ENCODE measurements at regions not wholly inside any gene's neighbourhood (a gene's known extent, or its start where the extent isn't known, plus 50 kb on each side); places are given as distances from the start of the nearest gene placed in this dataset.

DNA sequence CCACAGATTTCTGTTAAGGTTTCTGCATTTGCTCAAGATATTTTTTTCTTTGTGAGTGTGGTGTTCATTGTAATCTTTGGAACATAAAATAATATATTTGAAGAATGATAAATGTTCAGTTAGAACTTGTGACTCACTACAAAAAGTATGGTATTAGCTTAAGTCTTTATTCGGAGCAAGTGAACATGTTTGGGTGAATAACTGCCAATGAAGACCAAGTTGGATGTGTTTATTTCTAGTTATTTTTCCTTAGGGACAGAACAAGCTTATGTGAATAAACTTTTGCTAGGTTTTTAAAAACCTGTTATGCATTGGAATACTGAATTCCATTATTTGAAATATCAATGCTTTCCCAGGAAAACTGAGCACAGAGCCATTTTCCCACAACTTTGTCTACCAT, 418.6 kb downstream of the SLCO4C1 start:
- H3K4me3 ChIP-seq = no peak overlapping the region
- no peaks in the 10 kb centered on the region for H3K9me2 ChIP-seq (ENCODE audit: insufficient read depth)
- no peaks in the 10 kb centered on the region for H3K36me3 ChIP-seq (ENCODE audit: low read depth)
- no peak overlapping the region for H3K4me2 ChIP-seq (ENCODE audit: unreplicated experiment)
- H3K4me1 ChIP-seq (ENCODE audit: insufficient read depth) = no peaks in the 10 kb centered on the region
- in situ Hi-C loops (cut with MboI) = no loop called here
- no peaks in the 10 kb centered on the region for H4K20me1 ChIP-seq (ENCODE audit: insufficient read depth)
- H3K79me2 ChIP-seq (ENCODE audit: insufficient read depth) = no peaks in the 10 kb centered on the region
- no peak overlapping the region for H3K27ac ChIP-seq
- DNase-seq = no peak
- TF ChIP-seq EZH2 (IDR thresholded peaks at IDR 0.05; ENCODE audit: insufficient read depth, poor library complexity, severe bottlenecking) (no peak), EZH2phosphoT487 (IDR thresholded peaks at IDR 0.05; ENCODE audit: insufficient read depth, low read depth) (no peak)
- no peaks in the 10 kb centered on the region for H3K27me3 ChIP-seq (replicated peaks; ENCODE audit: insufficient read depth)
- WGBS, 2 experiments (ENCODE audit: low coverage in 1 of 2, low lambda C conversion rate in 2 of 2, missing lambda C conversion rate in 2 of 2) = 23 to 35% methylated on average over 1 of the region's 1 CpG
- no peaks in the 10 kb centered on the region for H3K9me3 ChIP-seq (ENCODE audit: low read depth)
- H3F3A ChIP-seq (ENCODE audit: insufficient read depth) = no peaks in the 10 kb centered on the region
- H2AFZ ChIP-seq = no peak overlapping the region
- no peak overlapping the region for H3K9ac ChIP-seq

DNA sequence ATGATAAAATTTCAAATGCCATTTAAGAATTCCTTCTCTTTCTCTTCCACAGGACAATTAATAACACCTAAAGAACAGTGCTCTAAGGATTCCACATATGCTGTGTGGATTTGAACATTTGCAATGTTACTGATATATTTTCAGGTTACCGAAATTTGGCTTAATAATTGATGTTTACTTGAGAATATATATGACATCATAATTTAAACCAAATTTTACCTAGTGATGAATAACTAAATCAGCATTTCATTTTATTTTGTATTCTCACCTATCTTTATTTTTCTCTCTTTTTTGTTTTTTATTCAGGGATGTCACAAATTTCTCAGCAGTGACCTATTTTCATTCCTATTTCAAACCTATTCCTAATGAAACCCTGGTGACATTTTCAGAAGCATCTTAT, 429.6 kb downstream of the SLCO4C1 start:
- Histone ChIP-seq H3K27me3 (replicated peaks; ENCODE audit: insufficient read depth) (no peaks in the 10 kb centered on the region), H4K20me1 (ENCODE audit: insufficient read depth) (no peaks in the 10 kb centered on the region), H3K4me2 (ENCODE audit: unreplicated experiment) (no peak overlapping the region), H3K9me3 (ENCODE audit: low read depth) (no peaks in the 10 kb centered on the region), H3K9me2 (ENCODE audit: insufficient read depth) (no peaks in the 10 kb centered on the region), H3K27ac (no peak overlapping the region), H3K36me3 (ENCODE audit: low read depth) (no peaks in the 10 kb centered on the region), H3K4me3 (no peak overlapping the region), H3K4me1 (ENCODE audit: insufficient read depth) (no peaks in the 10 kb centered on the region), H3K9ac (no peak overlapping the region), H3F3A (ENCODE audit: insufficient read depth) (no peaks in the 10 kb centered on the region), H2AFZ (no peak overlapping the region), H3K79me2 (ENCODE audit: insufficient read depth) (no peaks in the 10 kb centered on the region)
- in situ Hi-C loops (cut with MboI) = no loop called here
- WGBS, 2 experiments (ENCODE audit: low coverage in 1 of 2, low lambda C conversion rate in 2 of 2, missing lambda C conversion rate in 2 of 2) = 26 to 44% methylated on average over 1 of the region's 1 CpG
- TF ChIP-seq EZH2phosphoT487 (IDR thresholded peaks at IDR 0.05; ENCODE audit: insufficient read depth, low read depth) (no peak), EZH2 (IDR thresholded peaks at IDR 0.05; ENCODE audit: insufficient read depth, poor library complexity, severe bottlenecking) (no peak)
- DNase-seq = no peak

DNA sequence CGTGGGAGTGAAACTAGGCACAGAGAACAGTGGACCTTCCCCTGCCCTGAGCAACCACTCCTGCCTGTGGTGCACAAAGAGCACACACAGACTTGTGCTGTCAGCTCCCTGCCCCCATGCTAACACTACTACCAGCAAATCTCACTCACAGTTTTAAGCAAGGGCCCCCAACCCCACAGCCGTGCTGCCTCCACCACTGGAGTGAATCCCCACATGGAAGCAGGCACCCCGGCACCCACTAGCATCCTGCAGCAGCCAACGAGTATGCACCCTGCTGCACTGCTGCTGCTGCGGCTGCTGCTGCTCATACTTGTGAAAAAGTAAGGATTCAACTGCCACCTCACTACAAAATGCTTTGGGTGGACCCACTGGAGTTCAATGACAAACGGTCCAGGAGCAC, 435.5 kb downstream of the SLCO4C1 start:
- in situ Hi-C loops (cut with MboI) = no loop called here
- TF ChIP-seq EZH2phosphoT487 (IDR thresholded peaks at IDR 0.05; ENCODE audit: insufficient read depth, low read depth) (no peak), EZH2 (IDR thresholded peaks at IDR 0.05; ENCODE audit: insufficient read depth, poor library complexity, severe bottlenecking) (no peak)
- H3K36me3 ChIP-seq (ENCODE audit: low read depth) = no peaks in the 10 kb centered on the region

DNA sequence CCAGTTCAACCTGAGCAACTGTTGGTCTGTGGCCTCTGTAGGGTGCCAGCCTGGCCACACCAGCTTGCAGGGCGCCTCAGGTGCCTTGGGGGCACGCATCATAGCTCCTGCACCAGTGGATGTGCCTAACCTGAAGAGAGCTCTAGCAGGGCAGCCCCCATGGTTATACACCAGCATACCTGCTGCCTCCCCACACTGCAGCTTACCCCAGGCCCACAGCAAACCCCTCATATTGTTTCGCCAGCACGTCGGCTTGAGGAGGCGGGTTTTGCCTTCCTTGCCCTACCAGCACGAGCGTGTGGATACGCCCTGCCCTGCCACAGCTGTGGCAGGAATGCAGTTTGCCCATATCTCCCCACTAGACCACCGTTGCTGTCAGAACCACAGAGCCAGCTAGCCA, 435.9 kb downstream of the SLCO4C1 start:
- no peak overlapping the region for H3K27ac ChIP-seq
- no peaks in the 10 kb centered on the region for H3K36me3 ChIP-seq (ENCODE audit: low read depth)
- DNase-seq = no peak
- no peak for TF ChIP-seq EZH2 (IDR thresholded peaks at IDR 0.05; ENCODE audit: insufficient read depth, poor library complexity, severe bottlenecking)
- no peak for TF ChIP-seq EZH2phosphoT487 (IDR thresholded peaks at IDR 0.05; ENCODE audit: insufficient read depth, low read depth)
- H3F3A ChIP-seq (ENCODE audit: insufficient read depth) = no peaks in the 10 kb centered on the region
- no peak overlapping the region for H3K4me3 ChIP-seq
- no peaks in the 10 kb centered on the region for H3K79me2 ChIP-seq (ENCODE audit: insufficient read depth)
- 41 to 46% methylated on average over 10 of the region's 10 CpGs for WGBS, 2 experiments (ENCODE audit: low coverage in 1 of 2, low lambda C conversion rate in 2 of 2, missing lambda C conversion rate in 2 of 2)
- no peak overlapping the region for H3K9ac ChIP-seq
- no peaks in the 10 kb centered on the region for H3K4me1 ChIP-seq (ENCODE audit: insufficient read depth)
- H4K20me1 ChIP-seq (ENCODE audit: insufficient read depth) = no peaks in the 10 kb centered on the region
- no peak overlapping the region for H3K4me2 ChIP-seq (ENCODE audit: unreplicated experiment)
- in situ Hi-C loops (cut with MboI) = no loop called here
- H3K9me2 ChIP-seq (ENCODE audit: insufficient read depth) = no peaks in the 10 kb centered on the region
- no peaks in the 10 kb centered on the region for H3K9me3 ChIP-seq (ENCODE audit: low read depth)
- H3K27me3 ChIP-seq (replicated peaks; ENCODE audit: insufficient read depth) = no peaks in the 10 kb centered on the region
- no peak overlapping the region for H2AFZ ChIP-seq

More for the DNA sequence above, 435.5 kb downstream of the SLCO4C1 start:
- Histone ChIP-seq H3K79me2 (ENCODE audit: insufficient read depth) (no peaks in the 10 kb centered on the region), H3K9me2 (ENCODE audit: insufficient read depth) (no peaks in the 10 kb centered on the region), H3K27ac (no peak overlapping the region), H3K27me3 (replicated peaks; ENCODE audit: insufficient read depth) (no peaks in the 10 kb centered on the region), H3F3A (ENCODE audit: insufficient read depth) (no peaks in the 10 kb centered on the region), H3K4me1 (ENCODE audit: insufficient read depth) (no peaks in the 10 kb centered on the region), H4K20me1 (ENCODE audit: insufficient read depth) (no peaks in the 10 kb centered on the region), H3K4me3 (no peak overlapping the region), H3K4me2 (ENCODE audit: unreplicated experiment) (no peak overlapping the region), H3K9ac (no peak overlapping the region), H2AFZ (no peak overlapping the region), H3K9me3 (ENCODE audit: low read depth) (no peaks in the 10 kb centered on the region)
- WGBS, 2 experiments (ENCODE audit: low coverage in 1 of 2, low lambda C conversion rate in 2 of 2, missing lambda C conversion rate in 2 of 2) = 19 to 24% methylated on average over 6 of the region's 6 CpGs
- no peak for DNase-seq

DNA sequence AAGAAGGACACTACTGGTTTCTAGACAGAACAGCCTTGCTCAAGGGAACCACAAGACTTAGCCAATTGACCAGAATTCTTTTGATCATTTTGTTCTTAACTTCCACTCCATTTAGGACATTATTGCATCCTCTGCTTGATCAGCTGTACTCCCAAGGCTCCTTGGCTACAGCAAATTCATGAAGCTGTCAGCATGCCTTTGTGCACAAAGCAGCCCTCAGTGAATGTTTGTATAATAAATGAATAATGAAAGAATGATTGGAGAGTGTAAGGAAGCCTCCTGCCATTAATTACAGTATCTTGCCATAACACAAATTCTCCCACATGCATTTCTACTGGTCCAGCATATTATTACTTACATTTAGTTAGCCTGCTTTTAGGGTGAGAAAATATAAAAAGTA, 449.6 kb downstream of the SLCO4C1 start:
- TF ChIP-seq EZH2 (IDR thresholded peaks at IDR 0.05; ENCODE audit: insufficient read depth, poor library complexity, severe bottlenecking) (no peak), EZH2phosphoT487 (IDR thresholded peaks at IDR 0.05; ENCODE audit: insufficient read depth, low read depth) (no peak)
- Histone ChIP-seq H3K9ac (no peak overlapping the region), H3K27me3 (replicated peaks; ENCODE audit: insufficient read depth) (no peaks in the 10 kb centered on the region), H3K9me2 (ENCODE audit: insufficient read depth) (no peaks in the 10 kb centered on the region), H3K4me1 (ENCODE audit: insufficient read depth) (no peaks in the 10 kb centered on the region), H4K20me1 (ENCODE audit: insufficient read depth) (no peaks in the 10 kb centered on the region), H3K36me3 (ENCODE audit: low read depth) (no peaks in the 10 kb centered on the region), H3K4me2 (ENCODE audit: unreplicated experiment) (no peak overlapping the region), H2AFZ (no peak overlapping the region), H3K27ac (no peak overlapping the region), H3K79me2 (ENCODE audit: insufficient read depth) (no peaks in the 10 kb centered on the region), H3F3A (ENCODE audit: insufficient read depth) (no peaks in the 10 kb centered on the region), H3K9me3 (ENCODE audit: low read depth) (no peaks in the 10 kb centered on the region), H3K4me3 (no peak overlapping the region)
- no peak for DNase-seq
- in situ Hi-C loops (cut with MboI) = no loop called here

Data from GM23248 (cell line).